CD14-positive monocyte (primary cell): ENCODE measurements at regions not wholly inside any gene's neighbourhood (a gene's known extent, or its start where the extent isn't known, plus 50 kb on each side); places are given as distances from the start of the nearest gene placed in this dataset.

Experiments
- DNase-seq, 3 donors: peaks; one replicate each; pipeline ENCODE4 v3.0.0-alpha.2; 2011 to 2022
- H2AFZ ChIP-seq: 2 replicates; pipeline ENCODE4 v1.6.0; 2012; ENCODE audit warnings: mild to moderate bottlenecking, low read depth, low read length, inconsistent platforms; ENCODE audit not compliant: insufficient read depth, poor library complexity, severe bottlenecking
- H3K27ac ChIP-seq, 2 donors: 1 replicate in 1 of 2; 2 replicates in 1 of 2; pipeline ENCODE4 v1.5.1; 2012 to 2013; ENCODE audit warnings: low read length in 2 of 2, control low read depth in 1 of 2, inconsistent platforms in 1 of 2, low read depth in 1 of 2, mild to moderate bottlenecking in 1 of 2
- H3K27me3 ChIP-seq, 2 donors: one replicate each; pipeline versions ENCODE4 v1.6.0 to v1.6.1; 2011 to 2013; ENCODE audit warnings: low read length in 2 of 2; ENCODE audit not compliant: control insufficient read depth in 2 of 2, insufficient read depth in 2 of 2
- H3K36me3 ChIP-seq, 2 donors: replicated peaks in 1 of 2; 1 replicate in 1 of 2; 2 replicates in 1 of 2; pipeline versions ENCODE4 v1.5.1 to v1.6.1; 2012 to 2013; ENCODE audit warnings: low read length in 2 of 2, control low read depth in 1 of 2, inconsistent platforms in 1 of 2, mild to moderate bottlenecking in 1 of 2; ENCODE audit not compliant: insufficient read depth in 2 of 2, control insufficient read depth in 1 of 2
- H3K4me1 ChIP-seq, 2 donors: 1 replicate in 1 of 2; 2 replicates in 1 of 2; pipeline versions ENCODE4 v1.5.1 to v1.6.1; 2012 to 2013; ENCODE audit warnings: low read length in 2 of 2, control low read depth in 1 of 2, inconsistent platforms in 1 of 2, mild to moderate bottlenecking in 1 of 2, moderate library complexity in 1 of 2; ENCODE audit not compliant: insufficient read depth in 2 of 2, control insufficient read depth in 1 of 2
- H3K4me2 ChIP-seq: replicated peaks from 2 replicates; pipeline ENCODE3; 2012; ENCODE audit warnings: low read length, moderate library complexity, mild to moderate bottlenecking; ENCODE audit not compliant: poor library complexity, severe bottlenecking; ENCODE audit errors: extremely low read depth
- H3K4me3 ChIP-seq, 3 experiments: fragments of 200-600 bp in 1 of 3; sonication (generic) in 1 of 3; replicated peaks in 1 of 3; 1 replicate in 2 of 3; 2 replicates in 1 of 3; pipeline ENCODE4 v1.5.1; 2011 to 2013; ENCODE audit warnings: low read length in 3 of 3, mild to moderate bottlenecking in 3 of 3, control low read depth in 2 of 3, low read depth in 2 of 3, inconsistent platforms in 1 of 3, moderate library complexity in 1 of 3
- H3K79me2 ChIP-seq: 2 replicates; pipeline ENCODE4 v1.6.0; 2012; ENCODE audit warnings: mild to moderate bottlenecking, control low read depth, inconsistent platforms, low read length, moderate library complexity; ENCODE audit not compliant: insufficient read depth
- H3K9ac ChIP-seq: 2 replicates; pipeline ENCODE4 v1.6.0; 2017; ENCODE audit warnings: low read length, mild to moderate bottlenecking; ENCODE audit not compliant: insufficient read depth, poor library complexity, severe bottlenecking
- H3K9me3 ChIP-seq, 2 donors: replicated peaks in 1 of 2; 1 replicate in 1 of 2; 2 replicates in 1 of 2; pipeline versions ENCODE4 v1.5.1 to v1.6.1; 2012 to 2013; ENCODE audit warnings: low read length in 2 of 2, control low read depth in 1 of 2; ENCODE audit not compliant: control insufficient read depth in 1 of 2, insufficient read depth in 1 of 2
- H4K20me1 ChIP-seq: 2 replicates; pipeline ENCODE4 v1.6.0; 2012; ENCODE audit warnings: mild to moderate bottlenecking, low read length, control low read depth, moderate library complexity; ENCODE audit not compliant: insufficient read depth
- H3K27ac Mint-ChIP-seq, 7 donors: one replicate each; pipeline ENCODE4 v1.8.0; 2020; ENCODE audit warnings: mild to moderate bottlenecking in 7 of 7, mixed read lengths in 7 of 7, moderate library complexity in 6 of 7, inconsistent platforms in 2 of 7
- H3K27me3 Mint-ChIP-seq, 3 donors: one replicate each; pipeline ENCODE4 v1.8.0; 2021 to 2022; ENCODE audit warnings: low read depth in 3 of 3, mild to moderate bottlenecking in 3 of 3, mixed read lengths in 3 of 3, moderate library complexity in 3 of 3, inconsistent platforms in 1 of 3
- H3K36me3 Mint-ChIP-seq, 2 donors: one replicate each; pipeline ENCODE4 v1.8.0; 2020; ENCODE audit warnings: mixed read lengths in 2 of 2, inconsistent platforms in 1 of 2, mild to moderate bottlenecking in 1 of 2
- H3K4me1 Mint-ChIP-seq: one replicate; pipeline ENCODE4 v1.8.0; 2020; ENCODE audit warnings: mild to moderate bottlenecking, mixed read lengths
- H3K4me3 Mint-ChIP-seq, 2 donors: one replicate each; pipeline ENCODE4 v1.8.0; 2020; ENCODE audit warnings: mild to moderate bottlenecking in 2 of 2, mixed read lengths in 2 of 2, moderate library complexity in 1 of 2
- H3K9me3 Mint-ChIP-seq, 7 donors: one replicate each; pipeline ENCODE4 v1.8.0; 2020 to 2022; ENCODE audit warnings: mixed read lengths in 7 of 7, mild to moderate bottlenecking in 6 of 7, moderate library complexity in 6 of 7, inconsistent platforms in 2 of 7
- CTCF ChIP-seq: fragments of 200-600 bp; IDR thresholded peaks from one replicate; pipeline ENCODE4 v1.8.0; 2022; ENCODE audit warnings: antibody characterized with exemption, mild to moderate bottlenecking
- WGBS: methylation state at CpG from one replicate; pipeline ENCODE4 v1.1.5; 2013; ENCODE audit warnings: missing lambda C conversion rate; ENCODE audit not compliant: insufficient coverage; 5-methylcytosine and 5-hydroxymethylcytosine counted together
- intact Hi-C, 2 donors: fragments of 100-400 bp; cut with micrococcal nuclease; formaldehyde crosslinking; loops; one replicate each; pipeline versions ENCODE4 v1.15.0 to v1.15.1; 2023

- DNase-seq, result no peak
- Histone ChIP-seq H3K9ac (no peak overlapping the region), H3K27ac (no peak overlapping the region), H3K36me3 (no peaks in the 10 kb centered on the region), H3K4me1 (no peaks in the 10 kb centered on the region), H3K4me3 (no peak overlapping the region), H3K4me2 (no peak overlapping the region), H3K27me3 (no peaks in the 10 kb centered on the region), H4K20me1 (no peaks in the 10 kb centered on the region), H2AFZ (no peak overlapping the region), H3K79me2 (no peaks in the 10 kb centered on the region), H3K9me3 (no peaks in the 10 kb centered on the region)
- H3K4me3 Mint-ChIP-seq, result no peak overlapping the region
- no peaks in the 10 kb centered on the region for H3K36me3 Mint-ChIP-seq
- H3K27me3 Mint-ChIP-seq, result peaks cover 1 to 3% (median 2%) of the 10 kb centered on the region in 3 donors
- WGBS, result no CpG with 5 or more reads among the region's 2 CpGs
- H3K4me1 Mint-ChIP-seq, result no peaks in the 10 kb centered on the region
- intact Hi-C loops, result no loop called here
- no peak overlapping the region for H3K27ac Mint-ChIP-seq
- peaks cover 0 to 2% (median 0%) of the 10 kb centered on the region in 7 donors for H3K9me3 Mint-ChIP-seq
- no peak for TF ChIP-seq CTCF
These were observed 209.7 kb upstream of the PARD3B start for GRCh38 chr2:204335451-204336058.

GRCh38 chr2:204336153-204336744, 209.0 kb upstream of the PARD3B start:
- Histone ChIP-seq H4K20me1 (no peaks in the 10 kb centered on the region), H3K4me1 (no peaks in the 10 kb centered on the region), H3K27ac (no peak overlapping the region), H3K36me3 (no peaks in the 10 kb centered on the region), H3K27me3 (no peaks in the 10 kb centered on the region), H3K4me3 (no peak overlapping the region), H3K4me2 (no peak overlapping the region), H3K9me3 (no peaks in the 10 kb centered on the region), H3K79me2 (no peaks in the 10 kb centered on the region), H3K9ac (no peak overlapping the region), H2AFZ (no peak overlapping the region)
- no peak overlapping the region for H3K4me3 Mint-ChIP-seq
- no CpG with 5 or more reads among the region's 3 CpGs for WGBS
- DNase-seq, result no peak
- no peak for TF ChIP-seq CTCF
- H3K4me1 Mint-ChIP-seq, result no peaks in the 10 kb centered on the region
- H3K9me3 Mint-ChIP-seq, result peaks cover 0 to 2% (median 0%) of the 10 kb centered on the region in 7 donors
- intact Hi-C loops, result no loop called here
- H3K36me3 Mint-ChIP-seq, result no peaks in the 10 kb centered on the region
- H3K27me3 Mint-ChIP-seq, result peaks cover 1 to 3% (median 2%) of the 10 kb centered on the region in 3 donors
- no peak overlapping the region for H3K27ac Mint-ChIP-seq
